MCF 10A (cell line): ENCODE measurements at regions not wholly inside any gene's neighbourhood (a gene's known extent, or its start where the extent isn't known, plus 50 kb on each side); places are given as distances from the start of the nearest gene placed in this dataset.
A peak's percentile ranks its signal among the peaks of the same experiment; 100 is the strongest.

Experiments used
- BruUV-seq: library from RNA; stranded (reverse); fragments of 400-500 nt; replicated peaks from 2 replicates; lab custom pipeline; 2021; lab: Mats Ljungman, UMichigan
- CTCF ChIA-PET: fragments of 300-600 bp; sonication (Branson Sonifier 250); formaldehyde crosslinking; extraction: SDS; loops from one replicate; lab custom pipeline; 2021; ENCODE audit warnings: antibody characterized with exemption, inconsistent platforms; lab: Yijun Ruan, JAX
- POLR2A ChIA-PET: fragments of 300-600, 350-650 bp; sonication (Branson Sonifier 250); formaldehyde crosslinking; extraction: SDS; loops from one replicate; lab custom pipeline; 2020; ENCODE audit warnings: antibody characterized with exemption, inconsistent platforms; lab: Yijun Ruan, JAX
- DNase-seq: peaks from one replicate; pipeline ENCODE4 v3.0.0-alpha.2; 2018; ENCODE audit not compliant: unreplicated experiment
- H3K27ac Mint-ChIP-seq: one replicate; pipeline ENCODE4 v1.8.0; 2022; ENCODE audit warnings: mild to moderate bottlenecking, low read depth, mixed read lengths; ENCODE audit not compliant: unreplicated experiment
- H3K27me3 Mint-ChIP-seq: one replicate; pipeline ENCODE4 v1.8.0; 2022; ENCODE audit warnings: mixed read lengths; ENCODE audit not compliant: insufficient read depth, unreplicated experiment
- H3K36me3 Mint-ChIP-seq: one replicate; pipeline ENCODE4 v1.8.0; 2022; ENCODE audit warnings: mild to moderate bottlenecking, moderate library complexity, mixed read lengths; ENCODE audit not compliant: insufficient read depth, unreplicated experiment
- H3K4me1 Mint-ChIP-seq: one replicate; pipeline ENCODE4 v1.8.0; 2022; ENCODE audit warnings: mixed read lengths; ENCODE audit not compliant: insufficient read depth, unreplicated experiment
- H3K4me3 Mint-ChIP-seq: one replicate; pipeline ENCODE4 v1.8.0; 2022; ENCODE audit warnings: mild to moderate bottlenecking, moderate library complexity, mixed read lengths; ENCODE audit not compliant: unreplicated experiment
- H3K9me3 Mint-ChIP-seq: one replicate; pipeline ENCODE4 v1.8.0; 2022; ENCODE audit warnings: mixed read lengths; ENCODE audit not compliant: unreplicated experiment
- CTCF ChIP-seq: fragments of 200-600 bp; IDR thresholded peaks from one replicate; pipeline ENCODE4 v1.8.0; 2022; ENCODE audit warnings: antibody characterized with exemption, mild to moderate bottlenecking; ENCODE audit not compliant: unreplicated experiment
- intact Hi-C: fragments of 100-400 bp; cut with micrococcal nuclease; formaldehyde crosslinking; loops from 2 replicates; pipeline ENCODE4 v1.14.1; 2022

GRCh38 chr3:191721990-191722389 lies 261.0 kb downstream of the PYDC2 start:
- BruUV-seq = no TSS peak
- H3K9me3 Mint-ChIP-seq = no peaks in the 10 kb centered on the region
- peaks cover 5% of the 10 kb centered on the region for H3K4me1 Mint-ChIP-seq
- H3K27ac Mint-ChIP-seq = no peak overlapping the region
- POLR2A ChIA-PET = no interaction called here
- intact Hi-C loops = no loop called here
- no peak for TF ChIP-seq CTCF
- peak; percentile 64 for DNase-seq
- H3K4me3 Mint-ChIP-seq = no peak overlapping the region
- no peaks in the 10 kb centered on the region for H3K27me3 Mint-ChIP-seq
- CTCF ChIA-PET = no interaction called here
- no peaks in the 10 kb centered on the region for H3K36me3 Mint-ChIP-seq

GRCh38 chr3:191727338-191727737 lies 266.4 kb downstream of the PYDC2 start:
- Mint-ChIP-seq H3K27me3 (no peaks in the 10 kb centered on the region), H3K36me3 (no peaks in the 10 kb centered on the region), H3K27ac (no peak overlapping the region), H3K9me3 (no peaks in the 10 kb centered on the region), H3K4me3 (no peak overlapping the region), H3K4me1 (no peaks in the 10 kb centered on the region)
- no peak for DNase-seq
- POLR2A ChIA-PET = no interaction called here
- intact Hi-C loops = no loop called here
- CTCF ChIA-PET = interaction anchor here (0.6 kb wide), 1 partner anchor 148 kb away, joined by 5 read pairs; no protein-coding TSS in a partner anchor
- TF ChIP-seq CTCF = no peak
- no TSS peak for BruUV-seq

- Mint-ChIP-seq H3K27ac (no peak overlapping the region), H3K4me3 (no peak overlapping the region), H3K27me3 (no peaks in the 10 kb centered on the region), H3K4me1 (no peaks in the 10 kb centered on the region), H3K36me3 (no peaks in the 10 kb centered on the region), H3K9me3 (no peaks in the 10 kb centered on the region)
- CTCF ChIA-PET = no interaction called here
- POLR2A ChIA-PET = interaction anchor here (0.6 kb wide), 1 partner anchor 22 kb away, joined by 4 read pairs; no protein-coding TSS in a partner anchor
- intact Hi-C loops = no loop called here
- no peak for DNase-seq
- no TSS peak for BruUV-seq
- no peak for TF ChIP-seq CTCF
These were observed 267.2 kb downstream of the PYDC2 start for GRCh38 chr3:191728186-191728585.

GRCh38 chr3:191737742-191738141 lies 276.8 kb downstream of the PYDC2 start:
- POLR2A ChIA-PET = no interaction called here
- CTCF ChIA-PET = no interaction called here
- Mint-ChIP-seq H3K9me3 (no peaks in the 10 kb centered on the region), H3K27ac (no peak overlapping the region), H3K4me1 (peaks cover 6% of the 10 kb centered on the region), H3K4me3 (no peak overlapping the region), H3K27me3 (no peaks in the 10 kb centered on the region), H3K36me3 (no peaks in the 10 kb centered on the region)
- no peak for DNase-seq
- TF ChIP-seq CTCF = no peak
- intact Hi-C loops = no loop called here
- BruUV-seq = no TSS peak
